H7 (cell line): ENCODE measurements at regions not wholly inside any gene's neighbourhood (a gene's known extent, or its start where the extent isn't known, plus 50 kb on each side); places are given as distances from the start of the nearest gene placed in this dataset.

Source experiments
- DNase-seq: peaks from one replicate; pipeline ENCODE4 v3.0.0; 2012
- H3K27me3 ChIP-seq: 2 replicates; pipeline ENCODE4 v1.6.0; 2011; ENCODE audit warnings: mild to moderate bottlenecking, low read length; ENCODE audit not compliant: control insufficient read depth, insufficient read depth
- H3K36me3 ChIP-seq: replicated peaks from 2 replicates; pipeline ENCODE4 v1.5.1; 2011; ENCODE audit warnings: low read length; ENCODE audit not compliant: control insufficient read depth, insufficient read depth
- H3K4me3 ChIP-seq: 2 replicates; pipeline ENCODE4 v1.5.1; 2011; ENCODE audit warnings: low read depth, mild to moderate bottlenecking, control low read depth, low read length, moderate library complexity; ENCODE audit not compliant: insufficient read depth

GRCh38 chr5:116834796-116835515, 260.3 kb upstream of the SEMA6A start:
- no peak for DNase-seq
- Histone ChIP-seq H3K27me3 (no peaks in the 10 kb centered on the region), H3K4me3 (no peak overlapping the region), H3K36me3 (no peaks in the 10 kb centered on the region)

GRCh38 chr5:116830079-116830478, 255.5 kb upstream of the SEMA6A start:
- DNase-seq, result no peak
- Histone ChIP-seq H3K27me3 (no peaks in the 10 kb centered on the region), H3K4me3 (no peak overlapping the region), H3K36me3 (no peaks in the 10 kb centered on the region)

GRCh38 chr5:116827078-116827477, 252.5 kb upstream of the SEMA6A start:
- H3K27me3 ChIP-seq, result no peaks in the 10 kb centered on the region
- no peak overlapping the region for H3K4me3 ChIP-seq
- DNase-seq, result no peak
- H3K36me3 ChIP-seq, result no peaks in the 10 kb centered on the region

GRCh38 chr5:116825486-116825885, 250.9 kb upstream of the SEMA6A start:
- H3K4me3 ChIP-seq, result no peak overlapping the region
- no peaks in the 10 kb centered on the region for H3K36me3 ChIP-seq
- no peak for DNase-seq
- no peaks in the 10 kb centered on the region for H3K27me3 ChIP-seq

- DNase-seq, result no peak
- Histone ChIP-seq H3K4me3 (no peak overlapping the region), H3K36me3 (no peaks in the 10 kb centered on the region), H3K27me3 (no peaks in the 10 kb centered on the region)
Measured at GRCh38 chr5:116824751-116825438, 250.3 kb upstream of the SEMA6A start.

- H3K36me3 ChIP-seq, result no peaks in the 10 kb centered on the region
- DNase-seq, result no peak
- no peaks in the 10 kb centered on the region for H3K27me3 ChIP-seq
- no peak overlapping the region for H3K4me3 ChIP-seq
Measured at GRCh38 chr5:116814626-116815385, 240.2 kb upstream of the SEMA6A start.

GRCh38 chr5:116813906-116814305, 239.3 kb upstream of the SEMA6A start:
- Histone ChIP-seq H3K4me3 (no peak overlapping the region), H3K27me3 (no peaks in the 10 kb centered on the region), H3K36me3 (no peaks in the 10 kb centered on the region)
- no peak for DNase-seq

- no peak for DNase-seq
- no peaks in the 10 kb centered on the region for H3K36me3 ChIP-seq
- no peaks in the 10 kb centered on the region for H3K27me3 ChIP-seq
- no peak overlapping the region for H3K4me3 ChIP-seq
Measured at GRCh38 chr5:116813356-116813755, 238.7 kb upstream of the SEMA6A start.

- Histone ChIP-seq H3K36me3 (no peaks in the 10 kb centered on the region), H3K4me3 (no peak overlapping the region)
Measured at GRCh38 chr5:116810951-116811350, 236.3 kb upstream of the SEMA6A start.

GRCh38 chr5:116806836-116807235, 232.2 kb upstream of the SEMA6A start:
- H3K27me3 ChIP-seq, result no peaks in the 10 kb centered on the region
- H3K4me3 ChIP-seq, result no peak overlapping the region

More at GRCh38 chr5:116810951-116811350, 236.3 kb upstream of the SEMA6A start:
- no peaks in the 10 kb centered on the region for H3K27me3 ChIP-seq
- DNase-seq, result no peak

GRCh38 chr5:116799401-116799800, 224.8 kb upstream of the SEMA6A start:
- Histone ChIP-seq H3K36me3 (no peaks in the 10 kb centered on the region), H3K4me3 (no peak overlapping the region), H3K27me3 (no peaks in the 10 kb centered on the region)
- no peak for DNase-seq

More at GRCh38 chr5:116806836-116807235, 232.2 kb upstream of the SEMA6A start:
- H3K36me3 ChIP-seq, result no peaks in the 10 kb centered on the region
- DNase-seq, result no peak

GRCh38 chr5:116795189-116795588, 220.6 kb upstream of the SEMA6A start:
- no peaks in the 10 kb centered on the region for H3K27me3 ChIP-seq
- DNase-seq, result no peak
- H3K4me3 ChIP-seq, result no peak overlapping the region
- no peaks in the 10 kb centered on the region for H3K36me3 ChIP-seq

- H3K27me3 ChIP-seq, result no peaks in the 10 kb centered on the region
- no peak for DNase-seq
- no peaks in the 10 kb centered on the region for H3K36me3 ChIP-seq
- no peak overlapping the region for H3K4me3 ChIP-seq
Measured at GRCh38 chr5:116789522-116789921, 214.9 kb upstream of the SEMA6A start.

GRCh38 chr5:116788851-116789403, 214.3 kb upstream of the SEMA6A start:
- Histone ChIP-seq H3K4me3 (no peak overlapping the region), H3K36me3 (no peaks in the 10 kb centered on the region)
- no peak for DNase-seq

More at GRCh38 chr5:116788851-116789403, 214.3 kb upstream of the SEMA6A start:
- H3K27me3 ChIP-seq, result no peaks in the 10 kb centered on the region
